ENCODE measurements at regions not wholly inside any gene's neighbourhood (a gene's known extent, or its start where the extent isn't known, plus 50 kb on each side); places are given as distances from the start of the nearest gene placed in this dataset.

- TF ChIP-seq ZNF503 (CRISPR knock-in tag; IDR thresholded peaks at IDR 0.05): no peak
- TF ChIP-seq NPAS2 (CRISPR knock-in tag; IDR thresholded peaks at IDR 0.05; ENCODE audit: borderline replicate concordance): no peak
- no peak for TF ChIP-seq HNRNPL (IDR thresholded peaks at IDR 0.05; ENCODE audit: low read depth, low read length)
- no peak for TF ChIP-seq ZNF367 (CRISPR knock-in tag; IDR thresholded peaks at IDR 0.05; ENCODE audit: borderline replicate concordance)
- TF ChIP-seq RARA (CRISPR knock-in tag; IDR thresholded peaks at IDR 0.05): no peak
- no peak for TF ChIP-seq EED (CRISPR knock-in tag; IDR thresholded peaks at IDR 0.05)
- TF ChIP-seq ZNF232 (CRISPR knock-in tag; IDR thresholded peaks at IDR 0.05; ENCODE audit: borderline replicate concordance): no peak
Measured at GRCh38 chr2:236928380-236929037, 157.2 kb upstream of the COPS8 start (continued).

- H3K4me3 ChIP-seq (replicated peaks in 1 of 3; ENCODE audit: insufficient read depth in 1 of 3, low read depth in 2 of 3, low read length in 3 of 3): no peak overlapping the region
- POLR2A ChIA-PET: no interaction called here
- 54% methylated on average over 9 of the region's 9 CpGs for WGBS (ENCODE audit: low lambda C conversion rate)
- TF ChIP-seq NONO (IDR thresholded peaks at IDR 0.05) (no peak), NONO (CRISPR knock-in tag; conservative IDR thresholded peaks at IDR 0.05) (no peak), ZNF660 (CRISPR knock-in tag; IDR thresholded peaks at IDR 0.05; ENCODE audit: borderline replicate concordance, low read depth) (no peak), MYNN (CRISPR knock-in tag; IDR thresholded peaks at IDR 0.05; ENCODE audit: low read depth) (no peak), ZNF772 (CRISPR knock-in tag; IDR thresholded peaks at IDR 0.05) (no peak), E2F5 (CRISPR knock-in tag; conservative IDR thresholded peaks at IDR 0.05) (no peak), NFKB2 (CRISPR knock-in tag; IDR thresholded peaks at IDR 0.05; ENCODE audit: borderline replicate concordance) (no peak), ZNF629 (CRISPR knock-in tag; conservative IDR thresholded peaks at IDR 0.05) (no peak), ZNF597 (CRISPR knock-in tag; IDR thresholded peaks at IDR 0.05) (no peak), ZNF18 (CRISPR knock-in tag; IDR thresholded peaks at IDR 0.05; ENCODE audit: insufficient replicate concordance) (no peak), NR3C1 (CRISPR knock-in tag; IDR thresholded peaks at IDR 0.05) (no peak), IRX3 (CRISPR knock-in tag; IDR thresholded peaks at IDR 0.05; ENCODE audit: borderline replicate concordance, low read depth) (no peak)
Measured at GRCh38 chr2:236932831-236933361, 152.8 kb upstream of the COPS8 start.

More at GRCh38 chr2:236932831-236933361, 152.8 kb upstream of the COPS8 start:
- Histone ChIP-seq H4K20me1 (ENCODE audit: insufficient read depth, low read length) (no peaks in the 10 kb centered on the region; the same call in 1 of the 2 replicates), H3K4me1 (ENCODE audit: insufficient read depth, low read length) (no peaks in the 10 kb centered on the region), H3K79me2 (ENCODE audit: insufficient read depth, low read length) (no peaks in the 10 kb centered on the region), H3K27ac (ENCODE audit: extremely low read length, insufficient read depth, low read length) (no peak overlapping the region), H3K9ac (ENCODE audit: insufficient read depth, low read depth, low read length) (no peak overlapping the region), H3K36me3 (replicated peaks in 1 of 2; ENCODE audit: control insufficient read depth in 1 of 2, insufficient read depth in 2 of 2, low read length in 2 of 2) (no peaks in the 10 kb centered on the region), H3K4me2 (ENCODE audit: low read depth, low read length) (no peak overlapping the region), H3K9me3 (ENCODE audit: low read length) (no peaks in the 10 kb centered on the region), H2AFZ (ENCODE audit: low read length) (no peak overlapping the region), H3K27me3 (ENCODE audit: control insufficient read depth in 1 of 2, insufficient read depth in 2 of 2, low read length in 2 of 2) (peaks cover 0 to 22% of the 10 kb centered on the region in 2 experiments; a peak in 4 of 5 replicates)
- FAIRE-seq: no peak
- in situ Hi-C loops (cut with HindIII; ENCODE audit: extremely low pct_ligation_motif_present, low pct_unique_long_range_greater_than_20kb): no loop called here
- no peak for ATAC-seq
- BruUV-seq (replicated peaks): no TSS peak
- no peak for DNase-seq (ENCODE audit: low spot score)
- intact Hi-C loops (cut with micrococcal nuclease; ENCODE audit: unreplicated experiment): no loop called here
- CTCF ChIA-PET (ENCODE audit: low intra/inter-chr PET ratio, low total read pairs): no interaction called here

All from HepG2 (cell line).